ENCODE measurements at regions not wholly inside any gene's neighbourhood (a gene's known extent, or its start where the extent isn't known, plus 50 kb on each side); places are given as distances from the start of the nearest gene placed in this dataset.
"Not testable (repeated sequence)": the region's sequence is repeated elsewhere in the genome, so short reads cannot be mapped to it uniquely, and the experiment has no call there.

- no peak for DNase-seq
Observed at GRCh38 chr4:15164571-15164970, 162.3 kb downstream of the CPEB2 start.

- no peak for DNase-seq
Observed at GRCh38 chr4:15167743-15168142, 165.5 kb downstream of the CPEB2 start.

- DNase-seq, result no peak
Observed at GRCh38 chr4:15168759-15169158, 166.5 kb downstream of the CPEB2 start.

DNA sequence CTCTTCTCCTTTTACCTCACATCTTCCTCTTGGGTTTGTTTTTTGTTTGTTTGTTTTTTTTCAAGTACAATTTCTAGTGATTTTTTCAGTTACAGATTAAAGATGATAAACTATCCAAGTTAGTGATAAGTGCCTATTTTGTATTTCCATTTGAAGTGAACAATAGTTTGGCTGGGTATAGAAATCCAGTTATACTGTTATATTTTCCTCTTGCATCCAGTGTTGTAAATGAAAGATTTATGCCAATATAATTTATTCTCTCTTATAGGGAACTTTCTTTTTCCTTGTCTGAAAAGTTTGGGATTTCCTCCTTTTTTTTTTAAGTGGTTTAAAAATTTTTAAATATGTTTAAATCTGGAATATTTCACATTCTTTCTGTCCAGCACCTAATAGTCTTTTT is 169.4 kb downstream of the CPEB2 start:
- DNase-seq, result no peak

- DNase-seq, result no peak
Observed at GRCh38 chr4:15173251-15173650, 171.0 kb downstream of the CPEB2 start.

- not testable (repeated sequence) for DNase-seq
Observed at GRCh38 chr4:15174168-15174567, 171.9 kb downstream of the CPEB2 start.

DNA sequence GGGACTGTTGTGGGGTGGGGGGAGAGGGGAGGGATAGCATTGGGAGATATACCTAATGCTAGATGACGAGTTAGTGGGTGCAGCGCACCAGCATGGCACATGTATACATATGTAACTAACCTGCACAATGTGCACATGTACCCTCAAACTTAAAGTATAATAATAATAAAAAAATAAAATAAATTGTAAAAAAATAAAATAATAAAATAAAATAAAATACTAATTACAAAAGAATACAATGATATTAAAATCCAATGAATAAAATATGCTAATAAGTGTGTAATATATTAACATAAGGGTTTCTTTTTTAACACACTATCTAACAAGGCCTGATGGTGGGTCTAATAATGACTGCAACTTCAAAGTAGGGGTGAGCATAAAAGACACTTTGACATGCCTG is 177.6 kb downstream of the CPEB2 start:
- not testable (repeated sequence) for DNase-seq

DNA sequence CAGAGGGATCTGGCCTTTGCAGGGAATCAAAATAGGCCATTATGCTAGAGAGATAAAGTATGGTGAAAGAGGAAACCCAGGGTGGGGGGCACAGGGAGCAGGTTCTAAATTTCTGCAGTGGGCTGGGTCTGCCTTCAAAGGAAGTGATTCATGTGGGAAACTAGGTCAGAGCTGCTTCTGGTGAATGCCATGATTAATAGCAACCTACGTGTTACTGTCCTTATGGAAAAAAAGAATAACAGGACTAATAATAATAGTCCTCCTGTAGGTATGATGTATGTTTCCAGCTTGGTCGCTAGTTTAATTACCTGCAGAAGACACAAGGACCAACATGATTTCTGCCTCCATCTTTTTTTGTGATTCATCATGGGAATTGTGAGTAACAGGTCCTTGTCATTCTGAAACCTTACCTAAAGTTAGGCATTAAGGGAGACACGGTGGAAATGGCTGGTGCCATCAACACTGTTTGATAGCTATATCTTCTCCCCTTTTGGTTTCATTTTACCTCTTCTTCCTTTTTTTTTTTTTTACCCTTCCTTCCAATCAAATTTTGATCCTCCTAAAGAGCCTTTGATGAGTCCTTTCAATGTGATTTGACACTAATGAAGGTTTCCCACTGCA is 180.4 kb downstream of the CPEB2 start:
- DNase-seq, result no peak

DNA sequence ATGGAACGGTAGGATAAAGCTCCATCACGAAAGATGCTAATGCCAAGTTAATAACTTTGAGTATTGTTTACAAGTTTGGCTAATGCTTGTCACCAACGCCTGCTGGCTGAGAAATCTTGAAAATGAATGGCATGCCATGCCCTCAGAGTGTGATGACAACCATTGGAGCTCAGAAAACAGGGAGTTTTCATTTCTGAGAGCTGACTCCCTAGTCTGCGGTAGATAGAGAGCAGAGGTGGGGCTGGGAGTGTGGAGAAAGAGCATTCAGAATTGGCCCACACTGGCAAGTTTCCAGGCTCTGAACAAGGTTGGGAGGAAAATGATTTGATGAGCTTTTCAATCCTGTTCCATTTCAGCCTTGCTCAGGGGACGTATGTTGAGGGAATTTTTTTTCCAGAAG is 183.9 kb downstream of the CPEB2 start:
- no peak for DNase-seq

DNA sequence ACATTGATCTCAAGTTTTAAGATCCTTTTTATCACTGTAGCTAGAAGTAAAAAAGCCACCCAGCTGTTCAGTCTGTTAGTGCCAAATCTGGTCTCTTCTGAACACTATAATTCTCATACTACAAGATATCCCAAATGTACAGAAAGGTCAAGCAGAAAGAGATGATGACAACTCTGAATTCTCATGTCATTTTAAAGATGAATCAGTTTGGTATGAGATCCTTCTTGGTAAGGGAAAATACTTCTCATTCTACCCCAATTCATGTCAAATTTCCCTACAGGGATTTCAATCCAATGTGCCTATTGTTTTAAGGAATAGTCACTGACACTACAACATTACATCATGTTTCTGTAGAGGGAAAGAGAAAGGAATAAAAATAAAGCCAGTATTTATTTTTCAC is 184.5 kb downstream of the CPEB2 start:
- DNase-seq, result no peak

DNA sequence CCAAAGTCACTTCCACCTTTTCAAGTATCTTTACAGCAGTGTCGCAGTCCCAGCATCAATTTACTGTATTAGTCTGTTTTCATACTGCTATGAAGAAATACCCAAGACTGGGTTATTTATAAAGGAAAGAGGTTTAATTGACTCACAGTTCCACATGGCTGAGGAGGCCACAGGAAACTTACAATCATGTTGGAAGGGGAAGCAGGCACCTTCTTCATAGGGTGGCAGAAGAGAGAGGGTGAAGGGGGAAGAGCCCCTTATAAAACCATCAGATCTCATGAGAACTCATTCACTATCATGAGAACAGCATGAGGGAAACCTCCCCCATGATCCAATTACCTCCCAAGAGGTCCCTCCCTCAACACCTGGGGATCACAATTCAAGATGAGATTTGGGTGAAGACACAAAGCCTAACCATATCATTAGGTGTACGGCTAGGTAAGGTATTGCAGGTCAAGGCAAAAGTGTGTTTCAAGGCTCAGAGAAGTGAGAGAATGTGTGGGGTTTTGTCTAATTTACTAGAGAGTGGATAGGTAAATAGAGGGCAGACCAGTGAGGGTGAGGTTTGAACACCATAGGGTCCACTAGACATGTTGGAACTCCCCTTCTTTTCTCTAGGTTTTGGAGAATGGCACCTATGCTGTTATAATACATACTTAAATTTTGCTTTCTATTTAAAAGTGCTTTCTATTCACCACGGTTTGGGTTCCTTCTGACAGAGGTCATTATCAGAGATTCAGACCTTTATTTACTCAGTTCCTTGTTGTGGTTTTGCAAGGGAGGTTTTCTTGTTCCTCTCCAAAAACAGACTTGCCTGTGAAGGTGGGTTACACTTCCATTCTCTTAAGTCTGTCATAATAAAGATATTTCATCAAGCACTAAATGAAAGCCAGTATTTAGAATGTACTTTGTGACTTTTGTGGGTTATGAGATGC is 186.6 kb downstream of the CPEB2 start:
- no peak for DNase-seq

GRCh38 chr4:15194520-15194919 is 192.2 kb downstream of the CPEB2 start:
- no peak for DNase-seq

GRCh38 chr4:15197005-15197404 is 194.7 kb downstream of the CPEB2 start:
- no peak for DNase-seq

- DNase-seq, result no peak
Observed at GRCh38 chr4:15198070-15198727, 195.9 kb downstream of the CPEB2 start.

- DNase-seq, result no peak
Observed at GRCh38 chr4:15201782-15202181, 199.5 kb downstream of the CPEB2 start.

- no peak for DNase-seq
Observed at GRCh38 chr4:15202481-15202880, 200.2 kb downstream of the CPEB2 start.

DNA sequence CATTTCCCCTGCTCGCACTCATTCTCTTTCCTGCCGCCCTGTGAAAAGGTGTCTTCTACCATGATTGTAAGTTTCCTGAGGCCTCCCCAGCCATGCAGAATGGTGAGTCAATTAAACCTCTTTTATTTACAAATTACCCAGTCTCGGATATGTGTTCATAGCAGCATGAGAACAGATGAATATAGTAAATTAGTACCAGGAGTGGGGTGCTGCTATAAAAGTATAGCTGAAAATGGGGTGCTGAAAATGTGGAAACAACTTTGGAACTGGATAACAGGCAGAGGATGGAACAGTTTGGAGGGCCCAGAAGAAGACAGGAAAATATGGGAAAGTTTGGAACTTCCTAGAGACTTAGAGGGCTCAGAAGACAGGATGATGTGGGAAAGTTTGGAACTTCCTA is 204.2 kb downstream of the CPEB2 start:
- not testable (repeated sequence) for DNase-seq

- DNase-seq, result no peak
Observed at GRCh38 chr4:15213302-15213970, 211.2 kb downstream of the CPEB2 start.

DNA sequence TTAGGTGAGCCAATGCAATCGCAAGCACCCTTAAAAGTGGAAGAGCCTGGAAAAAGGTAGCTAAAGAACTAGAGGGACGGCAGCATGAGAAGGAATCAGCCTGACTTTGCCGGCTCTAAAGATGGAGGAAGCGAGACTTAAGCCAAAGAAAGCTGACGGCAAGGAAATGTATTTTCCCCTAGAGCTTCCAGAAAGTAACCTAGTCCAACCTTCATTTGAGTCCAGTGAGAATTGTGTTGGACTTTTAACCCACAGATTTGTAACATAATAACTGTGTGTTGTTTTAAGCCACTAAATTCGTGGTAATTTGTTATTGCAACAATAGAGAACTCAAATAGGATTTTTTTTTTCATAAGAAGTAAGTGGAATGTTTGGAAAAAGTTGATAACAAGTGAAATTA is 212.7 kb upstream of the C1QTNF7 start:
- no peak for DNase-seq

- no peak for DNase-seq
Observed at GRCh38 chr4:15226203-15226602, 201.6 kb upstream of the C1QTNF7 start.

GRCh38 chr4:15231265-15232091 is 196.4 kb upstream of the C1QTNF7 start:
- peak; percentile 60 for DNase-seq
